Loucy (cell line): ENCODE measurements at regions not wholly inside any gene's neighbourhood (a gene's known extent, or its start where the extent isn't known, plus 50 kb on each side); places are given as distances from the start of the nearest gene placed in this dataset.

ENCODE experiments used
- EZH2phosphoT487 ChIP-seq: fragments of 200-600 bp; IDR thresholded peaks from 2 replicates; pipeline ENCODE4 v1.6.1; 2018; ENCODE audit warnings: antibody characterized with exemption, mild to moderate bottlenecking, moderate library complexity, borderline replicate concordance
- TF ChIP-seq, protein P1 (sequence below): fragments of 200-600 bp; sonication (generic); conservative IDR thresholded peaks from 2 replicates; pipeline ENCODE4 v1.5.1; 2014; ENCODE audit warnings: mild to moderate bottlenecking, antibody characterized with exemption, low read length

DNA sequence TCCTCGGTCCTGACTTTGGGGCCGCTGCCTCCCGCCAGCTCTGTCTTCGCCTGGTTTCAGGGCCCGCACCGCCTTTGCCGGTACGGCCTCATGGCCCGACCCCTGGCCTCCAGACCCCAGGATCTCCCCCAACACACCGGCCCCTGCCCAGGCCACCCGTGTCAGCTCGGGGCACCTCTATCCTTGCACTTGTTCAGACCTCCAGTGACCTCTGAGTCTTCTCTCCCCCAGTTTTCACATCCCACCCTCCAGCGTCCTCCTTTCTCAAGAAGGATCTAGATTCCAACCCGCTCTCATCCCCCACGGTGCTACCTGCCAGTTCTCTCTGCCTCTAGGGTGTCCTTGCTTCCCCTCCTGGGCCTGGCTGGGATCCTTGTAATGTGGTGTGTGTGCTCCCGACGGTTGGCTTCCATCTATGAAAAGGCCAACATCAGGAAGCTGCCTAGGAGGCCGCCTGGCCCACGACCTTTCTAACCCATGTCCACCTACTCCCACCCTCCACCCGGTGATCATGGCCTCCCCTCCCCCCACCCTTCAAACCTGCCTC lies 61.1 kb downstream of the SPATA31C2 start:
- TF ChIP-seq, protein P1, sequence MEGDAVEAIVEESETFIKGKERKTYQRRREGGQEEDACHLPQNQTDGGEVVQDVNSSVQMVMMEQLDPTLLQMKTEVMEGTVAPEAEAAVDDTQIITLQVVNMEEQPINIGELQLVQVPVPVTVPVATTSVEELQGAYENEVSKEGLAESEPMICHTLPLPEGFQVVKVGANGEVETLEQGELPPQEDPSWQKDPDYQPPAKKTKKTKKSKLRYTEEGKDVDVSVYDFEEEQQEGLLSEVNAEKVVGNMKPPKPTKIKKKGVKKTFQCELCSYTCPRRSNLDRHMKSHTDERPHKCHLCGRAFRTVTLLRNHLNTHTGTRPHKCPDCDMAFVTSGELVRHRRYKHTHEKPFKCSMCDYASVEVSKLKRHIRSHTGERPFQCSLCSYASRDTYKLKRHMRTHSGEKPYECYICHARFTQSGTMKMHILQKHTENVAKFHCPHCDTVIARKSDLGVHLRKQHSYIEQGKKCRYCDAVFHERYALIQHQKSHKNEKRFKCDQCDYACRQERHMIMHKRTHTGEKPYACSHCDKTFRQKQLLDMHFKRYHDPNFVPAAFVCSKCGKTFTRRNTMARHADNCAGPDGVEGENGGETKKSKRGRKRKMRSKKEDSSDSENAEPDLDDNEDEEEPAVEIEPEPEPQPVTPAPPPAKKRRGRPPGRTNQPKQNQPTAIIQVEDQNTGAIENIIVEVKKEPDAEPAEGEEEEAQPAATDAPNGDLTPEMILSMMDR = no peak
- TF ChIP-seq EZH2phosphoT487 = no peak
